HepG2 (cell line): ENCODE measurements at regions not wholly inside any gene's neighbourhood (a gene's known extent, or its start where the extent isn't known, plus 50 kb on each side); places are given as distances from the start of the nearest gene placed in this dataset.

Source experiments
- ATAC-seq: fragments of 200-7000 bp; cut with Tn5 transposase; 3 replicates; pipeline ENCODE4 v1.9.1; 2020; ENCODE audit warnings: mild to moderate bottlenecking, moderate library complexity
- BruUV-seq: library from RNA; stranded (reverse); fragments of 400-500 nt; replicated peaks from 2 replicates; lab custom pipeline; 2021; lab: Mats Ljungman, UMichigan
- CTCF ChIA-PET: fragments of 300-600 bp; formaldehyde crosslinking; extraction: SDS; loops from one replicate; lab custom pipeline; 2021; ENCODE audit warnings: low total read pairs, inconsistent platforms, low intra/inter-chr PET ratio; lab: Yijun Ruan, JAX
- POLR2A ChIA-PET: fragments of 350-600 bp; sonication (Branson Sonifier 250); formaldehyde crosslinking; loops from one replicate; lab custom pipeline; 2020; ENCODE audit warnings: antibody characterized with exemption, inconsistent platforms; lab: Yijun Ruan, JAX
- DNase-seq: peaks from one replicate; pipeline ENCODE4 v3.0.0-alpha.2; 2015; ENCODE audit warnings: low spot score
- FAIRE-seq: peaks from 3 replicates; lab custom pipeline; 2011; peaks lifted over from hg19 to GRCh38; lab: Jason Lieb, UNC
- H2AFZ ChIP-seq: one replicate; pipeline ENCODE4 v1.6.1; 2011; ENCODE audit warnings: low read length, inconsistent platforms
- H3K27ac ChIP-seq: fragments of 300-600 bp; 3 replicates; pipeline ENCODE4 v1.8.0; 2011; ENCODE audit warnings: mixed run types, mild to moderate bottlenecking, mixed read lengths, low read length, inconsistent platforms; ENCODE audit not compliant: insufficient read depth; ENCODE audit errors: extremely low read length
- H3K27me3 ChIP-seq, 2 experiments: fragments of 200-600 bp in 1 of 2; 2 replicates in 1 of 2; 3 replicates in 1 of 2; pipeline versions ENCODE4 v1.6.0 to v1.8.0; 2011; ENCODE audit warnings: low read length in 2 of 2, mild to moderate bottlenecking in 2 of 2, moderate library complexity in 2 of 2, inconsistent platforms in 1 of 2; ENCODE audit not compliant: insufficient read depth in 2 of 2, control insufficient read depth in 1 of 2
- H3K36me3 ChIP-seq, 2 experiments: fragments of 200-600 bp in 1 of 2; replicated peaks in 1 of 2; 2 replicates in 1 of 2; 3 replicates in 1 of 2; pipeline versions ENCODE4 v1.5.1 to v1.8.0; 2011; ENCODE audit warnings: low read length in 2 of 2, inconsistent platforms in 1 of 2; ENCODE audit not compliant: insufficient read depth in 2 of 2, control insufficient read depth in 1 of 2
- H3K4me1 ChIP-seq: 2 replicates; pipeline ENCODE4 v1.5.1; 2012; ENCODE audit warnings: low read length, inconsistent platforms; ENCODE audit not compliant: insufficient read depth
- H3K4me2 ChIP-seq: 2 replicates; pipeline ENCODE4 v1.6.0; 2011; ENCODE audit warnings: low read depth, low read length, inconsistent platforms
- H3K4me3 ChIP-seq, 3 experiments: fragments of 200-600 bp in 1 of 3; sonication (generic), shearing (Covaris generic) in 1 of 3; replicated peaks in 1 of 3; 2 replicates each; pipeline ENCODE4 v1.5.1; 2011 to 2016; ENCODE audit warnings: low read length in 3 of 3, inconsistent platforms in 2 of 3, low read depth in 2 of 3, mild to moderate bottlenecking in 2 of 3, control low read depth in 1 of 3, mixed read lengths in 1 of 3; ENCODE audit not compliant: insufficient read depth in 1 of 3
- H3K79me2 ChIP-seq: one replicate; pipeline ENCODE4 v1.6.1; 2011; ENCODE audit warnings: low read length, inconsistent platforms; ENCODE audit not compliant: insufficient read depth
- H3K9ac ChIP-seq: 2 replicates; pipeline ENCODE4 v1.6.0; 2011; ENCODE audit warnings: mild to moderate bottlenecking, low read depth, low read length, inconsistent platforms; ENCODE audit not compliant: insufficient read depth
- H3K9me3 ChIP-seq: 2 replicates; pipeline ENCODE4 v1.5.1; 2012; ENCODE audit warnings: mild to moderate bottlenecking, low read length
- H4K20me1 ChIP-seq: 2 replicates; pipeline ENCODE4 v1.6.0; 2011; ENCODE audit warnings: inconsistent platforms, mild to moderate bottlenecking, low read length, moderate library complexity; ENCODE audit not compliant: insufficient read depth
- ADNP ChIP-seq: sonication (generic); formaldehyde crosslinking; IDR thresholded peaks from 2 replicates; pipeline ENCODE4 v1.4.0; 2020; ENCODE audit warnings: missing genetic modification reagents
- EZH2 ChIP-seq: conservative IDR thresholded peaks from 2 replicates; pipeline ENCODE4 v1.6.1; 2012; ENCODE audit warnings: mild to moderate bottlenecking, low read depth, low read length, moderate library complexity
- FOXP4 ChIP-seq: sonication (generic); formaldehyde crosslinking; IDR thresholded peaks from 2 replicates; pipeline ENCODE4 v1.4.0; 2020; ENCODE audit warnings: missing genetic modification reagents
- GLI4 ChIP-seq: sonication (generic); formaldehyde crosslinking; IDR thresholded peaks from 2 replicates; pipeline ENCODE4 v1.5.1; 2020; ENCODE audit warnings: missing genetic modification reagents, mild to moderate bottlenecking, moderate library complexity, borderline replicate concordance
- HDAC6 ChIP-seq: fragments of 200-600 bp; sonication (generic); IDR thresholded peaks from 2 replicates; pipeline ENCODE4 v1.7.0; 2017; ENCODE audit warnings: mild to moderate bottlenecking, antibody characterized with exemption, low read length, low read depth
- KAT7 ChIP-seq: IDR thresholded peaks from 2 replicates; pipeline ENCODE4 v1.6.1; 2018; ENCODE audit warnings: borderline replicate concordance, missing compliant biosample characterization
- SYNCRIP ChIP-seq: fragments of 200-400 bp; formaldehyde crosslinking; IDR thresholded peaks from 2 replicates; pipeline ENCODE4 v1.6.1; 2018; ENCODE audit warnings: mild to moderate bottlenecking, low read depth, low read length; ENCODE audit not compliant: insufficient read depth
- XRCC5 ChIP-seq: fragments of 200-400 bp; formaldehyde crosslinking; optimal IDR thresholded peaks from 2 replicates; pipeline ENCODE3; 2017; ENCODE audit warnings: mild to moderate bottlenecking, low read length
- ZKSCAN8 ChIP-seq: IDR thresholded peaks from 2 replicates; pipeline ENCODE4 v1.6.1; 2016; ENCODE audit warnings: borderline replicate concordance, missing genetic modification reagents, missing compliant biosample characterization
- ZNF253 ChIP-seq: sonication (generic); formaldehyde crosslinking; IDR thresholded peaks from 2 replicates; pipeline ENCODE4 v1.8.0; 2022; ENCODE audit warnings: mild to moderate bottlenecking, missing genetic modification reagents, borderline replicate concordance
- ZNF317 ChIP-seq: sonication (generic); formaldehyde crosslinking; IDR thresholded peaks from 2 replicates; pipeline ENCODE4 v1.5.0; 2020; ENCODE audit warnings: mild to moderate bottlenecking, missing genetic modification reagents
- WGBS: methylation state at CpG from one replicate; pipeline ENCODE4 v1.1.6; 2017; ENCODE audit warnings: low lambda C conversion rate; 5-methylcytosine and 5-hydroxymethylcytosine counted together
- in situ Hi-C: cut with HindIII; loops from 2 replicates; pipeline ENCODE4 v1.10.0; 2017; ENCODE audit warnings: low pct_unique_long_range_greater_than_20kb; ENCODE audit not compliant: extremely low pct_ligation_motif_present
- intact Hi-C: fragments of 100-400 bp; cut with micrococcal nuclease; formaldehyde crosslinking; loops from one replicate; pipeline ENCODE4 v1.10.0; 2022; ENCODE audit not compliant: unreplicated experiment
- TF ChIP-seq, protein P1 (sequence below): sonication (generic); formaldehyde crosslinking; IDR thresholded peaks from 2 replicates; pipeline ENCODE4 v1.4.0; 2020; ENCODE audit warnings: mild to moderate bottlenecking, missing genetic modification reagents
- TF ChIP-seq, protein P2 (sequence below): sonication (generic); formaldehyde crosslinking; IDR thresholded peaks from 2 replicates; pipeline ENCODE4 v1.5.0; 2020; ENCODE audit warnings: missing genetic modification reagents
- TF ChIP-seq, protein P3 (sequence below): conservative IDR thresholded peaks from 2 replicates; pipeline ENCODE4 v1.6.1; 2018; ENCODE audit warnings: missing genetic modification reagents
- TF ChIP-seq, protein P4 (sequence below): sonication (generic); formaldehyde crosslinking; IDR thresholded peaks from 2 replicates; pipeline ENCODE4 v1.4.0; 2020; ENCODE audit warnings: mild to moderate bottlenecking, missing genetic modification reagents
- TF ChIP-seq, protein P5 (sequence below): IDR thresholded peaks from 2 replicates; pipeline ENCODE4 v1.6.1; 2016; ENCODE audit warnings: mild to moderate bottlenecking, missing biosample characterization, missing genetic modification reagents

GRCh38 chr10:31739711-31740110, 188.9 kb downstream of the ARHGAP12 start:
- FAIRE-seq, result no peak
- TF ChIP-seq ZKSCAN8 (CRISPR knock-in tag) (no peak), SYNCRIP (no peak), ZNF253 (no peak), HDAC6 (no peak), KAT7 (CRISPR knock-in tag) (no peak), ZNF317 (CRISPR knock-in tag) (no peak), GLI4 (no peak), EZH2 (no peak), XRCC5 (no peak), ADNP (no peak), FOXP4 (CRISPR knock-in tag) (no peak)
- TF ChIP-seq, protein P1, sequence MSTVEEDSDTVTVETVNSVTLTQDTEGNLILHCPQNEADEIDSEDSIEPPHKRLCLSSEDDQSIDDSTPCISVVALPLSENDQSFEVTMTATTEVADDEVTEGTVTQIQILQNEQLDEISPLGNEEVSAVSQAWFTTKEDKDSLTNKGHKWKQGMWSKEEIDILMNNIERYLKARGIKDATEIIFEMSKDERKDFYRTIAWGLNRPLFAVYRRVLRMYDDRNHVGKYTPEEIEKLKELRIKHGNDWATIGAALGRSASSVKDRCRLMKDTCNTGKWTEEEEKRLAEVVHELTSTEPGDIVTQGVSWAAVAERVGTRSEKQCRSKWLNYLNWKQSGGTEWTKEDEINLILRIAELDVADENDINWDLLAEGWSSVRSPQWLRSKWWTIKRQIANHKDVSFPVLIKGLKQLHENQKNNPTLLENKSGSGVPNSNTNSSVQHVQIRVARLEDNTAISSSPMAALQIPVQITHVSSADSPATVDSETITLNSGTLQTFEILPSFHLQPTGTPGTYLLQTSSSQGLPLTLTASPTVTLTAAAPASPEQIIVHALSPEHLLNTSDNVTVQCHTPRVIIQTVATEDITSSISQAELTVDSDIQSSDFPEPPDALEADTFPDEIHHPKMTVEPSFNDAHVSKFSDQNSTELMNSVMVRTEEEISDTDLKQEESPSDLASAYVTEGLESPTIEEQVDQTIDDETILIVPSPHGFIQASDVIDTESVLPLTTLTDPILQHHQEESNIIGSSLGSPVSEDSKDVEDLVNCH, result no peak
- TF ChIP-seq, protein P2, sequence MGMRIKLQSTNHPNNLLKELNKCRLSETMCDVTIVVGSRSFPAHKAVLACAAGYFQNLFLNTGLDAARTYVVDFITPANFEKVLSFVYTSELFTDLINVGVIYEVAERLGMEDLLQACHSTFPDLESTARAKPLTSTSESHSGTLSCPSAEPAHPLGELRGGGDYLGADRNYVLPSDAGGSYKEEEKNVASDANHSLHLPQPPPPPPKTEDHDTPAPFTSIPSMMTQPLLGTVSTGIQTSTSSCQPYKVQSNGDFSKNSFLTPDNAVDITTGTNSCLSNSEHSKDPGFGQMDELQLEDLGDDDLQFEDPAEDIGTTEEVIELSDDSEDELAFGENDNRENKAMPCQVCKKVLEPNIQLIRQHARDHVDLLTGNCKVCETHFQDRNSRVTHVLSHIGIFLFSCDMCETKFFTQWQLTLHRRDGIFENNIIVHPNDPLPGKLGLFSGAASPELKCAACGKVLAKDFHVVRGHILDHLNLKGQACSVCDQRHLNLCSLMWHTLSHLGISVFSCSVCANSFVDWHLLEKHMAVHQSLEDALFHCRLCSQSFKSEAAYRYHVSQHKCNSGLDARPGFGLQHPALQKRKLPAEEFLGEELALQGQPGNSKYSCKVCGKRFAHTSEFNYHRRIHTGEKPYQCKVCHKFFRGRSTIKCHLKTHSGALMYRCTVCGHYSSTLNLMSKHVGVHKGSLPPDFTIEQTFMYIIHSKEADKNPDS (CRISPR knock-in tag), result no peak
- TF ChIP-seq, protein P3, sequence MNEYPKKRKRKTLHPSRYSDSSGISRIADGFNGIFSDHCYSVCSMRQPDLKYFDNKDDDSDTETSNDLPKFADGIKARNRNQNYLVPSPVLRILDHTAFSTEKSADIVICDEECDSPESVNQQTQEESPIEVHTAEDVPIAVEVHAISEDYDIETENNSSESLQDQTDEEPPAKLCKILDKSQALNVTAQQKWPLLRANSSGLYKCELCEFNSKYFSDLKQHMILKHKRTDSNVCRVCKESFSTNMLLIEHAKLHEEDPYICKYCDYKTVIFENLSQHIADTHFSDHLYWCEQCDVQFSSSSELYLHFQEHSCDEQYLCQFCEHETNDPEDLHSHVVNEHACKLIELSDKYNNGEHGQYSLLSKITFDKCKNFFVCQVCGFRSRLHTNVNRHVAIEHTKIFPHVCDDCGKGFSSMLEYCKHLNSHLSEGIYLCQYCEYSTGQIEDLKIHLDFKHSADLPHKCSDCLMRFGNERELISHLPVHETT (CRISPR knock-in tag), result no peak
- TF ChIP-seq, protein P4, sequence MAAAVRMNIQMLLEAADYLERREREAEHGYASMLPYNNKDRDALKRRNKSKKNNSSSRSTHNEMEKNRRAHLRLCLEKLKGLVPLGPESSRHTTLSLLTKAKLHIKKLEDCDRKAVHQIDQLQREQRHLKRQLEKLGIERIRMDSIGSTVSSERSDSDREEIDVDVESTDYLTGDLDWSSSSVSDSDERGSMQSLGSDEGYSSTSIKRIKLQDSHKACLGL, result no peak
- TF ChIP-seq, protein P5, sequence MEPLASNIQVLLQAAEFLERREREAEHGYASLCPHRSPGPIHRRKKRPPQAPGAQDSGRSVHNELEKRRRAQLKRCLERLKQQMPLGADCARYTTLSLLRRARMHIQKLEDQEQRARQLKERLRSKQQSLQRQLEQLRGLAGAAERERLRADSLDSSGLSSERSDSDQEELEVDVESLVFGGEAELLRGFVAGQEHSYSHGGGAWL, result no peak

More at GRCh38 chr10:31739711-31740110, 188.9 kb downstream of the ARHGAP12 start:
- Histone ChIP-seq H3K4me2 (no peak overlapping the region), H3K4me1 (no peaks in the 10 kb centered on the region), H3K4me3 (no peak overlapping the region), H3K9ac (no peak overlapping the region), H3K36me3 (no peaks in the 10 kb centered on the region), H4K20me1 (no peaks in the 10 kb centered on the region), H3K9me3 (no peaks in the 10 kb centered on the region), H3K79me2 (no peaks in the 10 kb centered on the region), H3K27me3 (no peaks in the 10 kb centered on the region; a peak in 2 of 5 replicates), H3K27ac (no peak overlapping the region), H2AFZ (no peak overlapping the region)
- DNase-seq, result no peak
- ChIA-PET CTCF (no interaction called here), POLR2A (no interaction called here)
- WGBS, result 0% methylated on average over 1 of the region's 1 CpG
- intact Hi-C loops, result no loop called here
- in situ Hi-C loops, result no loop called here
- no peak for ATAC-seq
- no TSS peak for BruUV-seq
